Left ventricle myocardium superior (tissue), 1 donor: ENCODE measurements at regions not wholly inside any gene's neighbourhood (a gene's known extent, or its start where the extent isn't known, plus 50 kb on each side); places are given as distances from the start of the nearest gene placed in this dataset.
"Not testable (repeated sequence)": the region's sequence is repeated elsewhere in the genome, so short reads cannot be mapped to it uniquely, and the experiment has no call there.

ENCODE experiments used
- ATAC-seq: fragments of 200-7000 bp; cut with Tn5 transposase; one replicate; pipeline ENCODE4 v1.9.1; 2020; ENCODE audit warnings: mild to moderate bottlenecking, moderate library complexity
- DNase-seq: peaks from one replicate; pipeline ENCODE4 v3.0.0-alpha.2; 2020
- intact Hi-C: fragments of 100-400 bp; cut with micrococcal nuclease; formaldehyde crosslinking; loops from one replicate; pipeline ENCODE4 v1.11.0; 2022
- donor health status: DM: no; HTN: yes; CAD: no; lungs with severe emphysema.

- intact Hi-C loops, result no loop called here
- ATAC-seq, result no peak
- no peak for DNase-seq
Observed at GRCh38 chr7:24390376-24391157, 106.6 kb downstream of the NPY start.

GRCh38 chr7:24392774-24393173 is 108.8 kb downstream of the NPY start:
- DNase-seq (no peak), ATAC-seq (no peak)
- intact Hi-C loops, result no loop called here

- intact Hi-C loops, result no loop called here
- no peak for ATAC-seq
- DNase-seq, result no peak
Observed at GRCh38 chr7:24395512-24395911, 111.5 kb downstream of the NPY start.

DNA sequence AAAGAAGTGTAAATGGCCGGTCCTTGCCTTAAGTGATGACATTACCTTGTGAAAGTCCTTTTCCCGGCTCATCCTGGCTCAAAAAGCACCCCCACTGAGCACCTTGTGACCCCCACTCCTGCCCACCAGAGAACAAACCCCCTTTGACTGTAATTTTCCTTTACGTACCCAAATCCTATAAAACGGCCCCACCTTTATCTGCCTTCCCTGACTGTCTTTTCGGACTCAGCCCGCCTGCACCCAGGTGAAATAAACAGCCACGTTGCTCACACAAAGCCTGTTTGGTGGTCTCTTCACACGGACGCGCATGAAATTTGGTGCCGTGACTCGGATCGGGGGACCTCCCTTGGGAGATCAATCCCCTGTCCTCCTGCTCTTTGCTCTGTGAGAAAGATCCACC is 112.4 kb downstream of the NPY start:
- intact Hi-C loops, ATAC-seq: not testable (repeated sequence)

GRCh38 chr7:24401628-24402593 is 117.9 kb downstream of the NPY start:
- DNase-seq, result no peak
- intact Hi-C loops, result loop anchor here (10.0 kb wide), 1 partner anchor 263 kb away; no protein-coding TSS in a partner anchor
- no peak for ATAC-seq

More for the DNA sequence above, 112.4 kb downstream of the NPY start:
- not testable (repeated sequence) for DNase-seq

GRCh38 chr7:24402655-24403054 is 118.7 kb downstream of the NPY start:
- intact Hi-C loops, result loop anchor here (10.0 kb wide), 1 partner anchor 262 kb away; no protein-coding TSS in a partner anchor
- DNase-seq (no peak), ATAC-seq (no peak)

DNA sequence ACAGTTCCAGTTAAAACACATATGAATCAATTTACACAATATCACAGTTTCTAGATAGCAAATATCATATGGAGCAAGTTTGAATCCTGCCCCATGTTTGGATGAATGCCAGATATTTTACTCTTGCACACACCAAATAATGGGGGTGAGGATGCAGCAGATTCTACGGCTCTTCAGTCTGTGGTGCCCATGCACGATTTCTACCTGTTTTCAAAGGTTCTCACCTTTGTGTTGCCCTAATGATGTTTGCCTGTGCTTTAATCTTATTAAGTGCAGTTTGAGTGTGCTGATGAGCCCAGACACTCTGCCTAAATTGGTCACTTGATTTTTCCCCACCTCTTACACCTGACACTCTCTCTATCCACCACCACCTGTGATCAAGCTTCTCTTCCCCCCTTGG is 119.6 kb downstream of the NPY start:
- ATAC-seq, result no peak
- intact Hi-C loops, result loop anchor here (10.0 kb wide), 1 partner anchor 261 kb away; no protein-coding TSS in a partner anchor
- no peak for DNase-seq

DNA sequence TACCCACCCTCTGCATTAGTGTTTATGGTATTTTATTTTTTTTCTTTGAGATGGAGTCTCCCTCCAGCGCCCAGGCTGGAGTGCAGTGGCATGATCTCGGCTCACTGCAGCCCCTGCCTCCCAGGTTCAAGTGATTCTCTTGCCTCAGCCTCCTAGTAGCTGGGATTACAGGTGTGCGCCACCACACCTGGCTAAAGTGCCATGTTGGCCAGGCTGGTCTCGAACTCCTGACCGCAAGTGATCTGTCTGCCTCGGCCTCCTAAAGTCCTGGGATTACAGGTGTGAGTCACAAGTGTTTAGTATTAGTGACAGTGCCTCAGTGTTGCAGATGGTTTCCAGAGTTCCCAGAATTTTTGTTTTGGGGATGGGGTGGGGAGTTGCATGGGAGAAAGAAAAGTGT is 120.3 kb downstream of the NPY start:
- no peak for ATAC-seq
- DNase-seq, result no peak
- intact Hi-C loops, result loop anchor here (10.0 kb wide), 1 partner anchor 260 kb away; no protein-coding TSS in a partner anchor

GRCh38 chr7:24405002-24405401 is 121.0 kb downstream of the NPY start:
- intact Hi-C loops, result loop anchor here (10.0 kb wide), 1 partner anchor 260 kb away; no protein-coding TSS in a partner anchor
- DNase-seq, result no peak
- ATAC-seq, result no peak

DNA sequence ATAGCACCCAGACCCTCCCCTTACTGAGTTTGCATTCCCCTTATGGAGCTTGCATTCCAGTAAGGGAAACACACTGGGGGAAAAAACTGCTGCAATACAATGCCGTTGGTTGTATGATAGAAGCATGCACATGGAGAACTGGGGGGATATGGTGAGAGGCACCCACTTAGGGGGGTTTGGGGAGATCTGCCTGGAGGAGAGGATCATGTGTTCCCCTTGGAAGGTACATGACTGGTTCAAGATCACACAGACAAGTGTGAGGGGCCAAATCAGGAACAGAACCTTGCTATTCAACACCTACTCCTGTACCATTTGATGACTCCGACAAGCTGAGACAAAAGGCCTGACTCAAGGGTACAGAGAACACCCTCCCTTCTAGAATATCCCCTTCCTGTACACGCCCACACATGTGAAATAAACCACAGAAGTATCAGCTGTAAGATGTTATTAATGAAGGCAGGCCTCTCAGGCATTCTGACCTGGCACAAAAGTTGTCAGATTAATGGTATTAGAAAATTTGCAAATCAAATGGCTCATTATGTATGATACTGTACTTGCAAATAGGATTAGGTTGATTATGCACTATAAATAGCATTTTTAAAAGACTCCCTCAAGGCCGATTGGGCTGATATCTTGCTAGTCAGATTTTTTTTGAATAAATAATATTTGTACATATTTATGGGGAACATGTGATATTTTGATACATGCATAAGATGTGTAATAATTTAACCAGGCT is 122.2 kb downstream of the NPY start:
- DNase-seq (no peak), ATAC-seq (no peak)
- intact Hi-C loops, result loop anchor here (10.0 kb wide), 1 partner anchor 259 kb away; no protein-coding TSS in a partner anchor

DNA sequence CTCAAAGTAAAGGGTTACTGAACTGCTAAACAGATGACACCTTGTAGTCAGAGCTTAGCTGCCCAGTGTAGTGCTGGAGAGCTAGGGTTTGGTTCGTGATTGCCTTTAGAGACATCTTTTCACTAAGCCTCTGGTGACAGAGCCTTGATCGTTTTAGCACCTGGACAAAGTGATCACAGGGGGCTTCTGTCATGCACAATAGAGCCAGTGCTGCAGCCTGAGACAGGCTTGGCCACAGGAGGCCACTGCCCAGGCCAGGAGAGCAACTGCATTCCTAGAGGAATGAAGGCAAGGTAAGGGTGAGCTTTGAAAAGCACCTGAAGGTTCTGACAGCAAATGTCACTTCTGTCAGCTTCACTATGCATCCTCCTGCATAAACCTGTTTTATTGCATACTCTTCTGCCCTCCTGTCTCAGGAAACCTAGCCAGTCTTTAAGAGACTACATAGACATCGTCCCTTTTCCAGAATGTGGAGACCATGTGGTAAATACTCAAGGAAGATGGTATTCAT is 122.9 kb downstream of the NPY start:
- no peak for ATAC-seq
- intact Hi-C loops, result loop anchor here (10.0 kb wide), 1 partner anchor 258 kb away; no protein-coding TSS in a partner anchor
- DNase-seq, result no peak

DNA sequence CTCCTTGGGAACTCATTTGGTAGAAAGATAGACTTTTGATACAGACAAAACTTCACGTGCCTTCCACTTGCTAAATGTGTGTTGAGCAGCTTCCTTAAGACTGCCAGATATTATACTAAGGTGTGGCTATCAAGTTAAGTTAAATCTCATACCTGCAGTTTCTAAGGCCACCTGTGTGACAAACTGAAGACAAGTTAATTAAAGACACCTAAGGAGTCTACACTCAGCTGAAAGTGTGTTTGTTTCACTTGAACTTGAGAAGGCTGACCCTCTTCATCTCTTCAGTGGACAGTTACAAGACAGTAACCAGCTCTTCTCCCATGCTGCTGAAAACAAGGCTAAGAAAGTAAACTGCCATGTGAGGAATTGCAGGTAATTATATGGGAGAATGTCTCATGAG is 124.0 kb downstream of the NPY start:
- DNase-seq (no peak), ATAC-seq (no peak)
- intact Hi-C loops, result loop anchor here (10.0 kb wide), 1 partner anchor 257 kb away; no protein-coding TSS in a partner anchor

- DNase-seq (no peak), ATAC-seq (no peak)
- intact Hi-C loops, result loop anchor here (10.0 kb wide), 1 partner anchor 256 kb away; no protein-coding TSS in a partner anchor
Observed at GRCh38 chr7:24408798-24409430, 124.9 kb downstream of the NPY start.

DNA sequence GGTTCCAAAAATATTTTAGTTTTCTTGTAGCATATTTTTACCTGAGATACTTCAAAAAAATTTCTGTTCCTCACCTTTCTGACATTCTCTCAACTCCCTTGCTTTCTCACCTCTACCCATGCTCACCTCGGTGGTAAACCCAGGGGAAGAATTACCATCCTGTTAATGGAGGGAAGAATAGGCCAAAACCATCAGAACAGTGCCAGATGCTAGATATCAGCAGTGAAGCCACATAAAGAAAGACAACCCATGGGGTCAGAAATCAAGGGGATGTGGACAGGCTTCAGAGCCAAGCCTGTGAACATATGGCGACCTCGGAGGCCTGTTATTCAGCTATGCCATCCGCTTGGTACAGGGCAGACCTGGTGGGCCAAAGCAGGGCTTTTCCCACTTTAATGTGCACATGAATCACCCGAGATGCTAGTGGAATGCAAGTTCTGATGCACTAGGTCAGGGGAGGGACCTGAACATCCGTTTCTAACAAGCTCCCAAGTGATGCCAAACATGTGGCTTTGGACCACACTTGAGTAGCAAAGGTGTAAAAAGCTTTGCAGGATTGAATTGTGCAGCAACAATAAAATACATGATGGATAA is 125.5 kb downstream of the NPY start:
- ATAC-seq (no peak), DNase-seq (no peak)
- intact Hi-C loops, result loop anchor here (10.0 kb wide), 1 partner anchor 255 kb away; no protein-coding TSS in a partner anchor

DNA sequence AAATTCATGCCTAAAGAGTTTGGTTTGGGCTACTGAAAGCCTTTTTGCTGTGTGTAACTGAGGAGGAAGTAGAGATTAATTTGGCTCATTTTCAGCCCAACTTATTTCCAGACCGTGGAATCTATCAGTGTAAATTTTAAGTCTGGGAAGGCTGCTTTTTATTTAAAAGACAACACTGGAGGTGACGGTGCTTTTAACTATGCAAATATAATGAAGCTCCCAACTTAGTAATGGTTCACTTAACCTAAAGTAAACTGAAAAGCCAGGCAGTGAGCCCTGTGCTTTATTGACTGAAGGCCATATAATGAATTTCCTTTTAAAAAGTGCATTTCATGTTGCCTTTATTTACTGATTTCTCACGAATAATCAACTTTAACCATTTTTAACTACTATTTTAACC is 127.2 kb downstream of the NPY start:
- intact Hi-C loops, result no loop called here
- DNase-seq, result no peak

GRCh38 chr7:24417526-24418120 is 133.6 kb downstream of the NPY start:
- intact Hi-C loops, result no loop called here
- ATAC-seq, result no peak
- no peak for DNase-seq

More for the DNA sequence above, 127.2 kb downstream of the NPY start:
- ATAC-seq, result no peak

- ATAC-seq (peak; percentile 36), DNase-seq (no peak)
- intact Hi-C loops, result no loop called here
Observed at GRCh38 chr7:24419077-24419476, 135.1 kb downstream of the NPY start.
